IMR-90 (cell line): ENCODE measurements at regions not wholly inside any gene's neighbourhood (a gene's known extent, or its start where the extent isn't known, plus 50 kb on each side); places are given as distances from the start of the nearest gene placed in this dataset.

Experiments
- ATAC-seq: fragments of 200-7000 bp; cut with Tn5 transposase; 2 replicates; pipeline ENCODE4 v1.9.1; 2020; ENCODE audit warnings: low read depth, mild to moderate bottlenecking, moderate library complexity
- BruUV-seq: library from RNA; stranded (reverse); fragments of 400-500 nt; replicated peaks from 2 replicates; lab custom pipeline; 2021; lab: Mats Ljungman, UMichigan
- CTCF ChIA-PET: fragments of 300-600 bp; formaldehyde crosslinking; extraction: SDS; loops from one replicate; lab custom pipeline; 2021; ENCODE audit warnings: antibody characterized with exemption; lab: Yijun Ruan, JAX
- POLR2A ChIA-PET: fragments of 300-600 bp; sonication (Branson Sonifier 250); formaldehyde crosslinking; loops from one replicate; lab custom pipeline; 2022; ENCODE audit warnings: antibody characterized with exemption; ENCODE audit not compliant: unreplicated experiment; lab: Charles Lee
- DNase-seq: peaks from one replicate; pipeline ENCODE4 v3.0.0; 2013
- H2AFZ ChIP-seq: replicated peaks from 2 replicates; pipeline ENCODE3; 2013; ENCODE audit warnings: low read length, mild to moderate bottlenecking; ENCODE audit not compliant: poor library complexity
- H2AK5ac ChIP-seq: 2 replicates; pipeline ENCODE4 v1.6.1; 2013; ENCODE audit warnings: low read depth, low read length, inconsistent platforms
- H2AK9ac ChIP-seq: replicated peaks from 2 replicates; pipeline ENCODE3; 2013; ENCODE audit warnings: mild to moderate bottlenecking, low read depth, low read length, moderate library complexity; ENCODE audit not compliant: poor library complexity
- H2BK120ac ChIP-seq: 2 replicates; pipeline ENCODE4 v1.6.1; 2013; ENCODE audit warnings: low read depth, low read length, inconsistent platforms
- H2BK15ac ChIP-seq: 3 replicates; pipeline ENCODE4 v1.6.1; 2013; ENCODE audit warnings: low read depth, low read length, inconsistent platforms
- H2BK20ac ChIP-seq: 2 replicates; pipeline ENCODE4 v1.6.1; 2013; ENCODE audit warnings: low read depth, mild to moderate bottlenecking, inconsistent platforms, low read length, moderate library complexity
- H2BK5ac ChIP-seq: 2 replicates; pipeline ENCODE4 v1.6.1; 2013; ENCODE audit warnings: mild to moderate bottlenecking, low read depth, low read length, inconsistent platforms; ENCODE audit not compliant: poor library complexity, severe bottlenecking
- H3K14ac ChIP-seq: replicated peaks from 2 replicates; pipeline ENCODE4 v1.6.1; 2013; ENCODE audit warnings: low read depth, low read length, inconsistent platforms
- H3K18ac ChIP-seq: 2 replicates; pipeline ENCODE4 v1.6.1; 2013; ENCODE audit warnings: low read depth, low read length, control low read depth
- H3K23ac ChIP-seq: 2 replicates; pipeline ENCODE4 v1.6.1; 2013; ENCODE audit warnings: low read depth, low read length, inconsistent platforms
- H3K27ac ChIP-seq: 2 replicates; pipeline ENCODE4 v1.5.1; 2013; ENCODE audit warnings: mild to moderate bottlenecking, control low read depth, low read length; ENCODE audit not compliant: insufficient read depth
- H3K27me3 ChIP-seq: 2 replicates; pipeline ENCODE4 v1.6.1; 2013; ENCODE audit warnings: low read length; ENCODE audit not compliant: control insufficient read depth, insufficient read depth
- H3K36me3 ChIP-seq: 2 replicates; pipeline ENCODE4 v1.6.1; 2013; ENCODE audit warnings: low read length, mixed read lengths; ENCODE audit not compliant: control insufficient read depth, insufficient read depth
- H3K4ac ChIP-seq: 2 replicates; pipeline ENCODE4 v1.6.1; 2013; ENCODE audit warnings: low read depth, low read length, inconsistent platforms
- H3K4me1 ChIP-seq: 2 replicates; pipeline ENCODE4 v1.6.1; 2013; ENCODE audit warnings: low read length, mixed read lengths; ENCODE audit not compliant: control insufficient read depth, insufficient read depth
- H3K4me2 ChIP-seq: 2 replicates; pipeline ENCODE4 v1.6.1; 2013; ENCODE audit warnings: low read depth, mild to moderate bottlenecking, control low read depth, low read length, moderate library complexity
- H3K4me3 ChIP-seq: 2 replicates; pipeline ENCODE4 v1.5.1; 2013; ENCODE audit warnings: low read depth, mild to moderate bottlenecking, control low read depth, low read length, moderate library complexity; ENCODE audit not compliant: insufficient read depth
- H3K56ac ChIP-seq: 2 replicates; pipeline ENCODE4 v1.6.1; 2013; ENCODE audit warnings: low read length, inconsistent platforms; ENCODE audit not compliant: insufficient read depth; ENCODE audit errors: extremely low read depth
- H3K79me1 ChIP-seq, 2 experiments: 2 replicates each; pipeline ENCODE4 v1.6.1; 2013; ENCODE audit warnings: low read length in 2 of 2, inconsistent platforms in 1 of 2, low read depth in 1 of 2
- H3K9ac ChIP-seq: 2 replicates; pipeline ENCODE4 v1.6.1; 2013; ENCODE audit warnings: low read depth, low read length, control low read depth
- H3K9me1 ChIP-seq: 2 replicates; pipeline ENCODE4 v1.6.1; 2013; ENCODE audit warnings: low read length, inconsistent platforms; ENCODE audit not compliant: insufficient read depth
- H3K9me3 ChIP-seq: 2 replicates; pipeline ENCODE4 v1.6.1; 2013; ENCODE audit warnings: low read length; ENCODE audit not compliant: control insufficient read depth, insufficient read depth
- H4K20me1 ChIP-seq: 2 replicates; pipeline ENCODE4 v1.6.1; 2013; ENCODE audit warnings: low read length, inconsistent platforms; ENCODE audit not compliant: insufficient read depth
- H4K5ac ChIP-seq: 2 replicates; pipeline ENCODE4 v1.6.1; 2013; ENCODE audit warnings: mild to moderate bottlenecking, low read depth, low read length, control low read depth
- H4K8ac ChIP-seq, 2 experiments: 2 replicates each; pipeline ENCODE4 v1.6.1; 2013; ENCODE audit warnings: low read depth in 2 of 2, low read length in 2 of 2, control low read depth in 1 of 2, inconsistent platforms in 1 of 2
- H4K91ac ChIP-seq: 2 replicates; pipeline ENCODE4 v1.6.1; 2013; ENCODE audit warnings: low read depth, low read length, inconsistent platforms; ENCODE audit not compliant: insufficient read depth
- BHLHE40 ChIP-seq: fragments of 150-350 bp; IDR thresholded peaks from 2 replicates; pipeline ENCODE4 v1.6.1; 2016; ENCODE audit warnings: mild to moderate bottlenecking, low read depth, low read length
- CEBPB ChIP-seq: IDR thresholded peaks from 2 replicates; pipeline ENCODE4 v1.6.1; 2012; ENCODE audit warnings: low read depth, low read length, improper control_type of control experiment
- CHD1 ChIP-seq: IDR thresholded peaks from 2 replicates; pipeline ENCODE4 v1.6.1; 2012; ENCODE audit warnings: low read depth, low read length, improper control_type of control experiment
- FOS ChIP-seq: fragments of 150-350 bp; IDR thresholded peaks from 2 replicates; pipeline ENCODE4 v1.6.1; 2016; ENCODE audit warnings: low read depth, low read length
- MAFK ChIP-seq: IDR thresholded peaks from 2 replicates; pipeline ENCODE4 v1.6.1; 2012; ENCODE audit warnings: low read depth, low read length, improper control_type of control experiment
- MAZ ChIP-seq: IDR thresholded peaks from 2 replicates; pipeline ENCODE4 v1.6.1; 2012; ENCODE audit warnings: low read depth, mild to moderate bottlenecking, low read length, improper control_type of control experiment, moderate library complexity, borderline replicate concordance
- NFE2L2 ChIP-seq: fragments of 150-350 bp; IDR thresholded peaks from 2 replicates; pipeline ENCODE4 v1.6.1; 2016; ENCODE audit warnings: low read depth, mild to moderate bottlenecking, low read length
- POLR2A ChIP-seq: IDR thresholded peaks from 2 replicates; pipeline ENCODE4 v1.6.1; 2012; ENCODE audit warnings: mild to moderate bottlenecking, low read depth, low read length
- RAD21 ChIP-seq: IDR thresholded peaks from 2 replicates; pipeline ENCODE4 v1.6.1; 2012; ENCODE audit warnings: low read length, improper control_type of control experiment
- RCOR1 ChIP-seq: IDR thresholded peaks from 2 replicates; pipeline ENCODE4 v1.6.1; 2012; ENCODE audit warnings: mild to moderate bottlenecking, low read length, improper control_type of control experiment; ENCODE audit not compliant: insufficient replicate concordance
- RFX5 ChIP-seq: IDR thresholded peaks from 2 replicates; pipeline ENCODE4 v1.8.0; 2012; ENCODE audit warnings: low read depth, mild to moderate bottlenecking, low read length, moderate library complexity
- SMC3 ChIP-seq: fragments of 150-350 bp; IDR thresholded peaks from 2 replicates; pipeline ENCODE4 v1.6.1; 2016; ENCODE audit warnings: low read depth, mild to moderate bottlenecking, antibody characterized with exemption, low read length, moderate library complexity
- WGBS, 2 experiments: methylation state at CpG; one replicate each; pipeline versions ENCODE4 v1.1.5 to v1.1.7; 2013; ENCODE audit warnings: missing lambda C conversion rate in 2 of 2; ENCODE audit not compliant: insufficient read length in 1 of 2; ENCODE audit errors: extremely low coverage in 2 of 2; 5-methylcytosine and 5-hydroxymethylcytosine counted together
- dilution Hi-C: fragments of 300-500 bp; cut with HindIII; formaldehyde crosslinking; loops from one replicate; pipeline ENCODE4 v1.14.3; 2018; ENCODE audit warnings: low sequenced_read_pairs; ENCODE audit not compliant: unreplicated experiment
- in situ Hi-C: fragments of 300-500 bp; cut with MboI; formaldehyde crosslinking; loops from 3 replicates; pipeline ENCODE4 v1.14.3; 2019; ENCODE audit warnings: low sequenced_read_pairs, inconsistent platforms, mixed read lengths
- intact Hi-C: fragments of 100-400 bp; cut with micrococcal nuclease; formaldehyde crosslinking; loops from 2 replicates; pipeline ENCODE4 v1.10.0; 2022
- TF ChIP-seq, protein P1 (sequence below): fragments of 150-350 bp; IDR thresholded peaks from 2 replicates; pipeline ENCODE4 v1.6.1; 2016; ENCODE audit warnings: low read depth, mild to moderate bottlenecking, low read length, moderate library complexity, borderline replicate concordance
- TF ChIP-seq, protein P2 (sequence below): fragments of 150-350 bp; IDR thresholded peaks from 2 replicates; pipeline ENCODE4 v1.6.1; 2017; ENCODE audit warnings: mild to moderate bottlenecking, antibody characterized with exemption, low read length, low read depth
- TF ChIP-seq, protein P3 (sequence below): conservative IDR thresholded peaks from 2 replicates; pipeline ENCODE4 v1.5.1; 2012; ENCODE audit warnings: mild to moderate bottlenecking, low read depth, low read length, improper control_type of control experiment

DNA sequence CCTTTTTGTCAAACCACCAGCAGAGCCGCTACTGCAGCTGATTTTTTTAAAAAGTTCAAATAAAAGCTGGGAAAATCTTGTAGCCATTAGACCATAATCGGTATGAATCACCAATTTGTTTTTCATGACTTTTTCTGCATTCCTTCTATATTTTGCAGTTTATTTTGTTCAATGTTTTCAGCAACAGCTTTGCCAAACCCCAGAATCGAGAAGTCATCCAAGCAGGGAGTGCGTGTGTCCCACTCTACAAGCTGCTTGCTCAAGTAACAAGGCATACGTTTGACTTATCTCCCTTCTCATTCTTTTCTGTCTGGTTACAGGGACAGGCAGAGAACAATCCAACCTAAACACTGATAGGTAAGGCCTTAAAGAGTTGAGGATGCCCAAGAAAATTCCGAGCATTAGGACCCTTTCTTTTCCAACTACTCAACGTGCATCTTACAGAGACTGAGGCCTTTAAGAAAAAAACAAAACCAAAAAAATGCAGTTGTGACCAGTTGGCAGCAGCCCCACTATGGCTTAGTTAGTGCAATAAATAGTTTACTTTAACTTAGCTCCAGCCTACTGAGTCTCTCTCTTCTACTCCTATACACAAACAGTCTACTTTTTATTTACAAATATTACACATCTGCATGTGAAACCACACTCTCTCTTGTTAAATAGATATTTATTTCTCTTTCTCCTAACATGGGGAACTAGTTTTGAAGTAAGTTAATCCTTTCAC, 134.7 kb upstream of the SLIT3 start:
- Histone ChIP-seq H2BK20ac (no peak overlapping the region), H4K5ac (no peak overlapping the region), H3K14ac (no peak overlapping the region), H2AFZ (no peak overlapping the region), H3K4me3 (no peak overlapping the region), H3K4ac (no peak overlapping the region), H3K4me1 (no peaks in the 10 kb centered on the region), H3K18ac (no peak overlapping the region), H2BK15ac (no peak overlapping the region), H3K9ac (no peak overlapping the region), H3K23ac (no peak overlapping the region), H2AK5ac (no peak overlapping the region), H2AK9ac (no peak overlapping the region), H3K36me3 (no peaks in the 10 kb centered on the region), H3K4me2 (no peak overlapping the region), H2BK120ac (no peak overlapping the region), H4K91ac (no peak overlapping the region), H4K20me1 (no peaks in the 10 kb centered on the region), H3K9me1 (no peaks in the 10 kb centered on the region), H3K9me3 (no peaks in the 10 kb centered on the region), H3K79me1 (no peaks in the 10 kb centered on the region), H3K56ac (no peak overlapping the region), H3K27me3 (no peaks in the 10 kb centered on the region), H2BK5ac (no peak overlapping the region), H4K8ac (no peak overlapping the region), H3K27ac (no peak overlapping the region)
- WGBS, 2 experiments: 39% methylated on average over 2 of the region's 7 CpGs; no CpG with 5 or more reads in 1 of the 2 experiments
- dilution Hi-C loops (no loop called here), intact Hi-C loops (no loop called here), in situ Hi-C loops (no loop called here)
- TF ChIP-seq, protein P1, sequence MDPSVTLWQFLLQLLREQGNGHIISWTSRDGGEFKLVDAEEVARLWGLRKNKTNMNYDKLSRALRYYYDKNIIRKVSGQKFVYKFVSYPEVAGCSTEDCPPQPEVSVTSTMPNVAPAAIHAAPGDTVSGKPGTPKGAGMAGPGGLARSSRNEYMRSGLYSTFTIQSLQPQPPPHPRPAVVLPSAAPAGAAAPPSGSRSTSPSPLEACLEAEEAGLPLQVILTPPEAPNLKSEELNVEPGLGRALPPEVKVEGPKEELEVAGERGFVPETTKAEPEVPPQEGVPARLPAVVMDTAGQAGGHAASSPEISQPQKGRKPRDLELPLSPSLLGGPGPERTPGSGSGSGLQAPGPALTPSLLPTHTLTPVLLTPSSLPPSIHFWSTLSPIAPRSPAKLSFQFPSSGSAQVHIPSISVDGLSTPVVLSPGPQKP: no peak
- TF ChIP-seq RCOR1: no peak
- TF ChIP-seq FOS: no peak
- no peak for TF ChIP-seq CEBPB
- no peak for TF ChIP-seq CHD1
- TF ChIP-seq, protein P2, sequence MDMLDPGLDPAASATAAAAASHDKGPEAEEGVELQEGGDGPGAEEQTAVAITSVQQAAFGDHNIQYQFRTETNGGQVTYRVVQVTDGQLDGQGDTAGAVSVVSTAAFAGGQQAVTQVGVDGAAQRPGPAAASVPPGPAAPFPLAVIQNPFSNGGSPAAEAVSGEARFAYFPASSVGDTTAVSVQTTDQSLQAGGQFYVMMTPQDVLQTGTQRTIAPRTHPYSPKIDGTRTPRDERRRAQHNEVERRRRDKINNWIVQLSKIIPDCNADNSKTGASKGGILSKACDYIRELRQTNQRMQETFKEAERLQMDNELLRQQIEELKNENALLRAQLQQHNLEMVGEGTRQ: no peak
- TF ChIP-seq RFX5: no peak
- TF ChIP-seq BHLHE40: no peak
- TF ChIP-seq SMC3: no peak
- no peak for TF ChIP-seq MAFK
- no peak for TF ChIP-seq NFE2L2
- TF ChIP-seq RAD21: no peak
- no peak for TF ChIP-seq POLR2A
- TF ChIP-seq, protein P3, sequence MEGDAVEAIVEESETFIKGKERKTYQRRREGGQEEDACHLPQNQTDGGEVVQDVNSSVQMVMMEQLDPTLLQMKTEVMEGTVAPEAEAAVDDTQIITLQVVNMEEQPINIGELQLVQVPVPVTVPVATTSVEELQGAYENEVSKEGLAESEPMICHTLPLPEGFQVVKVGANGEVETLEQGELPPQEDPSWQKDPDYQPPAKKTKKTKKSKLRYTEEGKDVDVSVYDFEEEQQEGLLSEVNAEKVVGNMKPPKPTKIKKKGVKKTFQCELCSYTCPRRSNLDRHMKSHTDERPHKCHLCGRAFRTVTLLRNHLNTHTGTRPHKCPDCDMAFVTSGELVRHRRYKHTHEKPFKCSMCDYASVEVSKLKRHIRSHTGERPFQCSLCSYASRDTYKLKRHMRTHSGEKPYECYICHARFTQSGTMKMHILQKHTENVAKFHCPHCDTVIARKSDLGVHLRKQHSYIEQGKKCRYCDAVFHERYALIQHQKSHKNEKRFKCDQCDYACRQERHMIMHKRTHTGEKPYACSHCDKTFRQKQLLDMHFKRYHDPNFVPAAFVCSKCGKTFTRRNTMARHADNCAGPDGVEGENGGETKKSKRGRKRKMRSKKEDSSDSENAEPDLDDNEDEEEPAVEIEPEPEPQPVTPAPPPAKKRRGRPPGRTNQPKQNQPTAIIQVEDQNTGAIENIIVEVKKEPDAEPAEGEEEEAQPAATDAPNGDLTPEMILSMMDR: no peak
- TF ChIP-seq MAZ: no peak
- ChIA-PET CTCF (no interaction called here), POLR2A (no interaction called here)
- no TSS peak for BruUV-seq
- ATAC-seq (peak; percentile 24; the same call in 1 of the 2 replicates), DNase-seq (no peak)
